ENCODE measurements at regions not wholly inside any gene's neighbourhood (a gene's known extent, or its start where the extent isn't known, plus 50 kb on each side); places are given as distances from the start of the nearest gene placed in this dataset.

DNA sequence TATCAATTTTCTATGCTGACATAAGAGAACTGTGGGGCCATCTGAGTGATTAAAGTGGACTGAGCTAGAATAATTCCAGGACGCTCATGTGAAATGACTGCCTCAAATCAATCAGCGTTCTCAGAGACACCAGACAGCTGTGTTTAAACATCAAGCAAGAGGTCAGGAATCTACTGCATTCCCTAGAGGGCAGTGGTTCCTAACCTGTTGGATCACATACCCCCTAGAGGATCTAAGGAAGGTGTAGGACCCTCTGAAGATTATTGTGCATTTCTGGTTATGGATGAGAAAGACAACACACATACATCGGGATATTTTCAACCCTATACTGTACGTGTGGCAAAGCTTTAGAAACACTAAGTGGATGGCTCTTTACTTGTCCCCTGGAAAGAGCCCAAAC is 51.8 kb upstream of the FREM2 start:
- no peak for DNase-seq (ENCODE audit: low read depth, low spot score)
- ATAC-seq, result no peak
- 33% methylated on average over 4 of the region's 4 CpGs for WGBS (ENCODE audit: insufficient coverage, insufficient replicate concordance, low lambda C conversion rate, missing lambda C conversion rate)

More for the DNA sequence above, 51.8 kb upstream of the FREM2 start:
- TF ChIP-seq ASH2L (IDR thresholded peaks at IDR 0.05; ENCODE audit: borderline replicate concordance, low read depth) (no peak), EZH2 (IDR thresholded peaks at IDR 0.05; ENCODE audit: borderline replicate concordance, control insufficient read depth, low read depth, low read length) (no peak), POLR2AphosphoS2 (IDR thresholded peaks at IDR 0.05; ENCODE audit: low read depth, low read length) (no peak), BHLHE40 (IDR thresholded peaks at IDR 0.05; ENCODE audit: borderline replicate concordance in 1 of 2, low read depth in 2 of 2, low read length in 1 of 2) (no peak), ZZZ3 (IDR thresholded peaks at IDR 0.05; ENCODE audit: control insufficient read depth, insufficient read length, low read depth) (no peak), SMARCA5 (IDR thresholded peaks at IDR 0.05) (no peak), E2F4 (IDR thresholded peaks at IDR 0.05; ENCODE audit: low read depth, low read length) (no peak), HDAC6 (IDR thresholded peaks at IDR 0.05; ENCODE audit: unreplicated experiment) (no peak), YBX1 (IDR thresholded peaks at IDR 0.05) (no peak)
- TF ChIP-seq, protein P1, sequence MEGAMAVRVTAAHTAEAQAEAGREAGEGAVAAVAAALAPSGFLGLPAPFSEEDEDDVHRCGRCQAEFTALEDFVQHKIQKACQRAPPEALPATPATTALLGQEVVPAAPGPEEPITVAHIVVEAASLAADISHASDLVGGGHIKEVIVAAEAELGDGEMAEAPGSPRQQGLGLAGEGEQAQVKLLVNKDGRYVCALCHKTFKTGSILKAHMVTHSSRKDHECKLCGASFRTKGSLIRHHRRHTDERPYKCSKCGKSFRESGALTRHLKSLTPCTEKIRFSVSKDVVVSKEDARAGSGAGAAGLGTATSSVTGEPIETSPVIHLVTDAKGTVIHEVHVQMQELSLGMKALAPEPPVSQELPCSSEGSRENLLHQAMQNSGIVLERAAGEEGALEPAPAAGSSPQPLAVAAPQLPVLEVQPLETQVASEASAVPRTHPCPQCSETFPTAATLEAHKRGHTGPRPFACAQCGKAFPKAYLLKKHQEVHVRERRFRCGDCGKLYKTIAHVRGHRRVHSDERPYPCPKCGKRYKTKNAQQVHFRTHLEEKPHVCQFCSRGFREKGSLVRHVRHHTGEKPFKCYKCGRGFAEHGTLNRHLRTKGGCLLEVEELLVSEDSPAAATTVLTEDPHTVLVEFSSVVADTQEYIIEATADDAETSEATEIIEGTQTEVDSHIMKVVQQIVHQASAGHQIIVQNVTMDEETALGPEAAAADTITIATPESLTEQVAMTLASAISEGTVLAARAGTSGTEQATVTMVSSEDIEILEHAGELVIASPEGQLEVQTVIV (IDR thresholded peaks at IDR 0.05; ENCODE audit: borderline replicate concordance, partially characterized antibody), result no peak
- intact Hi-C loops (cut with micrococcal nuclease; ENCODE audit: unreplicated experiment) (no loop called here), in situ Hi-C loops (cut with MboI) (no loop called here)
- SMC1A ChIA-PET (ENCODE audit: uncharacterized antibody, unreplicated experiment), result interaction anchor here (1.2 kb wide), 1 partner anchor 20 kb away, joined by 3 read pairs; no protein-coding TSS in a partner anchor
- Histone ChIP-seq H3K4me1 (ENCODE audit: control insufficient read depth, insufficient read depth, low read length) (no peaks in the 10 kb centered on the region), H3K27me3 (replicated peaks in 1 of 2; ENCODE audit: control insufficient read depth in 2 of 2, insufficient read depth in 2 of 2, low read length in 1 of 2) (no peaks in the 10 kb centered on the region), H3K4me3 (no peak overlapping the region), H3K4me2 (ENCODE audit: control insufficient read depth, insufficient read depth) (no peak overlapping the region), H4K20me1 (ENCODE audit: control insufficient read depth, insufficient read depth) (no peaks in the 10 kb centered on the region), H2AFZ (ENCODE audit: control insufficient read depth, low read depth, low read length) (no peak overlapping the region), H3K27ac (ENCODE audit: control insufficient read depth, insufficient read depth) (no peak overlapping the region), H3K9me3 (replicated peaks; ENCODE audit: control insufficient read depth, insufficient read depth, low read length) (no peaks in the 10 kb centered on the region), H3K79me2 (ENCODE audit: control insufficient read depth, insufficient read depth, low read length) (no peaks in the 10 kb centered on the region), H3K9ac (ENCODE audit: control insufficient read depth, insufficient read depth, low read length) (no peak overlapping the region), H3K36me3 (ENCODE audit: control insufficient read depth in 2 of 2, insufficient read depth in 2 of 2, low read length in 1 of 2) (no peaks in the 10 kb centered on the region)
- CTCF ChIA-PET, result no interaction called here
- RAD21 ChIA-PET (ENCODE audit: unreplicated experiment), result no interaction called here
- FAIRE-seq, result no peak
- BruUV-seq (replicated peaks), result no TSS peak
- POLR2A ChIA-PET, result no interaction called here

Data from GM12878 (cell line).